OCI-LY3 (cell line): ENCODE measurements at regions not wholly inside any gene's neighbourhood (a gene's known extent, or its start where the extent isn't known, plus 50 kb on each side); places are given as distances from the start of the nearest gene placed in this dataset.
"Not testable (repeated sequence)": the region's sequence is repeated elsewhere in the genome, so short reads cannot be mapped to it uniquely, and the experiment has no call there.

Experiments
- EZH2phosphoT487 ChIP-seq: fragments of 200-600 bp; shearing (Covaris generic); IDR thresholded peaks from 2 replicates; pipeline ENCODE4 v1.6.1; 2018; ENCODE audit warnings: antibody characterized with exemption, mixed run types, low read depth
- TF ChIP-seq, protein P1 (sequence below): fragments of 200-600, 300-600 bp; sonication (generic); IDR thresholded peaks from 2 replicates; pipeline ENCODE4 v1.5.1; 2014; ENCODE audit warnings: antibody characterized with exemption, low read length, low read depth

DNA sequence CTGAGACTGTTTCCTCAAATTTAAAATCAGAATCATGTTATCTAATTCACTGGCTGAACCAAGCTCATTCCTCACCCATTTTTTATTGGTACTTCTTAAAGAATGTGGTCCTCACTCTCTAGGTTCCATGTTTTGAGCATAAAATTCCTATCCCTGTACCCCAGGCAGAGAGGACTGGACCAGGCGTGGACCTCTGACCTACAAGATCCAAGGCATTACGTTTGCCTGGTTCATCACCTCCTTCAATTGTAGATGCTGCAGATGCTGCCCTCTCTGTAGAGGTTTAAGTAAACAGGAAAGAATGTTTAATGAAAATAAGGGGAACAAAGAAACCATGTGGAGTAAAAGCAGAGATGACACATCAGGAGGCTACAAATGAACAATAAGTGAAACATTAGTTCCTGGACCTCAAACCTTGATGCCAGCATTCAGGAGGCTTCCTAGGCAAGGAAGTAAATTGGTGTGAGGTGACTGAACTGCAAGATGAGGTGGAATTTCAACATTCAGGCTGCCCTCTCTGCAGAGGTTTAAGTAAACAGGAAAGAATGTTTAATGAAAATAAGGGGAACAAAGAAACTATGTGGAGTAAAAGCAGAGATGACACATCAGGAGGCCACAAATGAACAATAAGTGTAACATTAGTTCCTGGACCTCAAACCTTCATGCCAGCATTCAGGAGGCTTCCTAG is 1477.4 kb downstream of the SPATA31A7 start:
- TF ChIP-seq, protein P1, sequence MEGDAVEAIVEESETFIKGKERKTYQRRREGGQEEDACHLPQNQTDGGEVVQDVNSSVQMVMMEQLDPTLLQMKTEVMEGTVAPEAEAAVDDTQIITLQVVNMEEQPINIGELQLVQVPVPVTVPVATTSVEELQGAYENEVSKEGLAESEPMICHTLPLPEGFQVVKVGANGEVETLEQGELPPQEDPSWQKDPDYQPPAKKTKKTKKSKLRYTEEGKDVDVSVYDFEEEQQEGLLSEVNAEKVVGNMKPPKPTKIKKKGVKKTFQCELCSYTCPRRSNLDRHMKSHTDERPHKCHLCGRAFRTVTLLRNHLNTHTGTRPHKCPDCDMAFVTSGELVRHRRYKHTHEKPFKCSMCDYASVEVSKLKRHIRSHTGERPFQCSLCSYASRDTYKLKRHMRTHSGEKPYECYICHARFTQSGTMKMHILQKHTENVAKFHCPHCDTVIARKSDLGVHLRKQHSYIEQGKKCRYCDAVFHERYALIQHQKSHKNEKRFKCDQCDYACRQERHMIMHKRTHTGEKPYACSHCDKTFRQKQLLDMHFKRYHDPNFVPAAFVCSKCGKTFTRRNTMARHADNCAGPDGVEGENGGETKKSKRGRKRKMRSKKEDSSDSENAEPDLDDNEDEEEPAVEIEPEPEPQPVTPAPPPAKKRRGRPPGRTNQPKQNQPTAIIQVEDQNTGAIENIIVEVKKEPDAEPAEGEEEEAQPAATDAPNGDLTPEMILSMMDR: not testable (repeated sequence)
- TF ChIP-seq EZH2phosphoT487: not testable (repeated sequence)
